ES-I3 (cell line): ENCODE measurements at regions not wholly inside any gene's neighbourhood (a gene's known extent, or its start where the extent isn't known, plus 50 kb on each side); places are given as distances from the start of the nearest gene placed in this dataset.

Experiments
- H3K36me3 ChIP-seq: 2 replicates; pipeline ENCODE4 v1.6.1; 2013; ENCODE audit warnings: mild to moderate bottlenecking, low read length, control low read depth, moderate library complexity; ENCODE audit not compliant: insufficient read depth
- H3K4me1 ChIP-seq: 2 replicates; pipeline ENCODE4 v1.6.1; 2013; ENCODE audit warnings: mild to moderate bottlenecking, control low read depth, low read length; ENCODE audit not compliant: insufficient read depth
- H3K9ac ChIP-seq: 2 replicates; pipeline ENCODE4 v1.6.1; 2013; ENCODE audit warnings: low read depth, mild to moderate bottlenecking, low read length, moderate library complexity
- H3K9me3 ChIP-seq: 2 replicates; pipeline ENCODE4 v1.6.1; 2013; ENCODE audit warnings: mild to moderate bottlenecking, low read length, moderate library complexity; ENCODE audit not compliant: control insufficient read depth, insufficient read depth

DNA sequence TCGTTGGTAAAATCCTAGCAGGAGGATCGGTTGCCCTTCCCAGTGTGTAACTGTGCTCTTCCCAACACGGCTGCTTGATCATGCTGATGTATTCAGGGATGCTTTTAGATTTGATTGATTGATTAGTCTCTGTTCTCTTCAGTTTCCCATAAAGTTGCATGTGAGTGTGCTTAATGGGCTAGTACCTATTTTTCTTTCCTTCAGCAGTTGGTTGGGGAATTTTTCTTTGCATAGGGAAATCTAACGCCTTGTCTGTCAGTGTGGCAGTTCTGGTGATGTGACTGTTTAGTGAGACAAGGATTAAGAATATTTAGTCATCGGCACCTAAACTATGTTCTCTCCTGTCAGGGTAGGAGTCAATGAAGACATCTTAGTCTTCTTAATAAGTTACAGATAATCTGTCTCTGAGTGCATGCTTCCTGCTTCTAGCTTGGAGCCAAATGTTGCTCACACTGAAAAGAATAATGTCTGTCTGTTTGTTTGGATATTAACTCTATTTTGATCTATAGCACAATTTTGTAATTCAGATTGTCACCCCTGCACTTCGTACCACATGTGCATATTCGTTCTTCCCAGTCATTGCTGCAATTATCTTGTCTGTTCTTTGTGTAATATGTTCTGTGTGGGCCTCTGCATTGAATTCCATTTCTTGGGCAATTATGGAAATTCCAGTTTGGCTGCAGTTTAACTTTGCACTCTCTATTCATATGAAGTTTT lies 169.9 kb downstream of the EDN1 start:
- H3K9me3 ChIP-seq: peaks cover 3% of the 10 kb centered on the region; the same call in 1 of the 2 replicates
- no peak overlapping the region for H3K9ac ChIP-seq
- peaks cover 12% of the 10 kb centered on the region; the same call in 1 of the 2 replicates for H3K4me1 ChIP-seq
- H3K36me3 ChIP-seq: no peaks in the 10 kb centered on the region

DNA sequence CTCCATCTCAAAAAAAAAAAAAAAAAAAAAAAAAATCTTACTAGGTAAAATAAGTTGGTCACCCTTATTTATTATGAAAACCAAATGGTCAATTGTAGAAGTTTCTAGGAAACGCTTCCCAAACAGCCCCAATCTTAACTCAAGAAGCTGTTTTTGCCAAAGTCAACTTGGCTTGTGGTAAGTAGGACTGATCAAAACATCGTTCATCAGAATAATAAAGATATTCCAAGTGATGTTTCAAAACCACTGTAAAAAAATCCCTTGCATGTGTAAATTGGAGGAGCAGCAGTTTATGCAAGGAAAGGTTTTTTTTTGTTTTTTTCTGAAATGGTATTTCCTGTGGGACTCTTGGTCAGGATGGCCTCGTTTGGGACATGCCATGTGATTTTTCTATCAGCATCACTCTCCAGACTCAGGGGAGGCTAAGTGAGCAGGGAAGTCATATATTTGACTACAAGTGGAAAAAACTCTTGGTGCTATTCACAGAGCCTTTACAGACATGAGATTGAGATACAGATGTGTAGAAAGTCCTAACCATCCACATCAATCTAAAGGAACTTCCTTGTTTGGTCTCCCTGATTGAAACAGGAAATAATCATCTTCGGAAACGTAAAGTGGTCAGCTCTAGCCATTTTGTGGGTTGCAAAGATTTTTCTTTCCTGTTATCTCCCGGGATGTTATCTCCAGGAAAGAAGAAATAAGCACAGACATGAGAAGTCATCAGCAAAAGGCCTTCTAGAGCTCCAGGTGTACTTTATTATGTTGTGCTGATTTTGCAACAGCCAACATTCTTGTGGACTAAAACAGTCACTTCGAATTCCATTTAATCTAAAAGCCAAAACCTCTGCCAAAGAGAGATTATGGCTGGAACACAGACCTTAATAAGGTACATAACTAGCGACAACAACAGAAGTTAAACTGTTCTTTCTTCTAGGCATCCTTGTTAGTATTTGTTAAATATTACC lies 177.8 kb downstream of the EDN1 start:
- H3K4me1 ChIP-seq: peaks cover 9% of the 10 kb centered on the region
- no peaks in the 10 kb centered on the region; the same call in 1 of the 2 replicates for H3K9me3 ChIP-seq
- H3K9ac ChIP-seq: no peak overlapping the region
- no peaks in the 10 kb centered on the region for H3K36me3 ChIP-seq

DNA sequence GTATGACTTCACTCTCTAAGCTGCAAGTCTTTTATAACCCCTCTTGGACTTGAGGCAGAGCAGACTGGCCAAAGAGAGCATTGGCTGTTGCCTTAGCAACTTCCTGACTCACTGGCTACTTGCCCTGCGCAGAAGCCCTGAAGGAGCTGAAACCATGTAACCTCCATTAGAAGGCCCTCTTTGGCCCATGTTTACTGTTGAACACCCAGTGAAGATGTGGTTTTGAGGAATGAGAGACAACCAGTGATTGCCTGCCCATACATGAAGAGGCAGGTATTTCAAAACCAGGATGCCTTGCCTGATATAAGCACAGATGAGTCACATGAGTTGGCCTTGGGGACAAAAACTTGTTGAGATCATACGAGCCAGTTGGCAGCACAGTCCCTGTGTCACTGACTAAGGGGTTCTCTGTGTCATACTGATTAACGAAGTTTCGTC lies 182.5 kb downstream of the EDN1 start:
- no peak overlapping the region for H3K9ac ChIP-seq
- H3K36me3 ChIP-seq: no peaks in the 10 kb centered on the region
- H3K4me1 ChIP-seq: peaks cover 17% of the 10 kb centered on the region
- peaks cover 5% of the 10 kb centered on the region; the same call in 1 of the 2 replicates for H3K9me3 ChIP-seq

DNA sequence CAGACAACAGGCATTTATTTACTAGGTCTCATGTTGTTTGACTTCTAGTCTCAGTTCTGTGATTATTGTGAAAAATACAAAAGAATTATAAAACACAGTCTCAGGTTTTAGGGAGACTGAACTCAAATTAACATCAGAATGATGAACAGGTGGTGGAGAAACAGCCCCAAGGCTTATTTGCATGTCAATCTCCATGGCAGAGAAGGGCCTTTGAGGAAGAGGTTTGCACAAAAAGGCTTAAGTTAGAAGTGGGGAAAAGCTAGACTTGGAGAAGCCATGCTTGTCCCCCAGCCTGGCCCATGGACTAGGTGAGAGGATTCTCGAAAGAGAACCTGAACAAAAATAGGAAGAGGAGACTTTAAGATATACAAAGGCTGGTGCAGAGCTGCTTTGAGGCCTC lies 183.3 kb downstream of the EDN1 start:
- peaks cover 5% of the 10 kb centered on the region; the same call in 1 of the 2 replicates for H3K9me3 ChIP-seq
- peaks cover 17% of the 10 kb centered on the region for H3K4me1 ChIP-seq
- H3K36me3 ChIP-seq: no peaks in the 10 kb centered on the region
- no peak overlapping the region for H3K9ac ChIP-seq

DNA sequence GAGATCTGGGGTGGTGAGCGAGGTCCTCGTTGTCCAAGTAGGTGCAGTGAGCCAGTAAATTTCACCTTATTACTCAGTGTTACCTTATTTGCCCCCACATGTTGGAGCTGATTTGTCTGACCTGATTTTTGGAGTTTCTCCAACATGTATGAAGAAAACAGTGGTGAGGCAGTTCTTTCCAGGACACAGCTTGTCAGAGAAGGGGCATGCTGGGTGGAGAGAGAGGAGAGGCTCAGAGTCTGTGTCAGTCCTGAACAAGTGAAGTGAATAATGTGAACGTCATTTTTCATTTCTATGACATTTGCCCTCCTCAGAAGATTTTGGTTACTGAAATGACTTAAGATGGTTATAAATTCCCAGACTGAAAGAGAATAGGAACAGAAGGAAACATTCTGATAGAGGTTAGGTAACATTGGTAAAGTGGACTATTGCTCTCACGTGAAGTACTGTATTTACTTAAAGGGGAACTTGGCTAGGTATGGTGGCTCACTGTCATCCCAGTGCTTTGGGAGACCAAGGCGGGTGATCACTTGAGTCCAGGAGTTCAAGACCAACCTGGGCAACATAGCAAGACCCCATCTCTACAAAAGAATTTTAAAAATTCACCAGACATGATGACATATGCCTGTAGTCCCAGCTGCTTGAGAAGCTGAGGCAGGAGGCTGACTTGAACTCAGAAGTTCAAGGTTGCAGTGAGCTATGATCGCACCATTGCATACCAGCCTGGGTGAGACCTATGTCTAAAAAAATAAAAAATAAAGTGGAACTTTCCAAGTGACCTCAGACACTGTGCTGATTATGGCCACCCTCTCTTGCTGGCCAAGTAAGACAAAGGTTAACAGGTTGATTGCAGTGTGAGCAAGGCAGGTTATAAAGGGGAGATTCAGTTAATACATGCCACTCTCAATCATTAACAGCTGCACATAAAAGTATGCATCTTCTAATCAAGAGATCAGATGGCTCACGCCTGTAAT lies 184.3 kb downstream of the EDN1 start:
- Histone ChIP-seq H3K9me3 (peaks cover 5% of the 10 kb centered on the region; the same call in 1 of the 2 replicates), H3K4me1 (peaks cover 17% of the 10 kb centered on the region), H3K9ac (no peak overlapping the region), H3K36me3 (no peaks in the 10 kb centered on the region)

DNA sequence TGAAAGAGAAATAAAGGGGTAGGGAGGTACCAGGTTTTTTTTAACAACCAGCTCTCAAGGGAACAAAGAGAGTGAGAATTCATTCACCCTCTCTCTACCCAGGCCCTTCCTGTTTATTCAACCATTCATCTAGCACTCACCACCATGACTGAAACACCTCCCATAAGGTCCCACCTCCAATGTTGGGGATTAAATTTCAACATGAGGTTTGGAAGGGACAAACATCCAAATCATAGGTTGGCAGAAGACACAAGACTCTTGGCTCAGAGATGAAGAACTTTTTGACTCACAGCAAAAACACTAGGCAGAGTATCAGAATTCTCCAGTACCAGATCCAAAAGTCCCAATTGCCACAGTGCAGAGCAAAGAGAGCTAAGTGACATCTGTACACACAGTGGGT lies 186.3 kb downstream of the EDN1 start:
- Histone ChIP-seq H3K9ac (no peak overlapping the region), H3K4me1 (peaks cover 14% of the 10 kb centered on the region), H3K36me3 (no peaks in the 10 kb centered on the region), H3K9me3 (peaks cover 5% of the 10 kb centered on the region; the same call in 1 of the 2 replicates)

DNA sequence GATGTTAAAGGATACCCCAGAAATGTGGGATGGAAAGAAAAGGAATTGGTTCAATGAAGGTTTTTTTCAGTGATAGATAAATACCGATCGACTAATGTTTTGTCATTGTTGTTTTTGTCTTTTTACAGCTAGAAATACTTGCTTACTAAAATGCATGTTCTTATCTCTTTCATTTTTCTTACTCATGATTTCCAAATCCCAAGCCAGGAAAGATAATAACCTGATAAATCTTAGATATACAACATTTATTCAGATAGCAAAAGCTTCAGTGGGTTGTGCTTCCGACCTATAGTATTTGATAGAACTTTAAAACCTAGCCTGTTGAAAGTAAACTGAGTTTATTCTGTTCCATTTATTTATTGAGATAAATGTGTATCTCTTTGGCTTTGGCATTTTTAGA lies 187.5 kb downstream of the EDN1 start:
- Histone ChIP-seq H3K4me1 (peaks cover 10% of the 10 kb centered on the region), H3K9ac (no peak overlapping the region), H3K9me3 (peaks cover 5% of the 10 kb centered on the region; the same call in 1 of the 2 replicates), H3K36me3 (no peaks in the 10 kb centered on the region)

DNA sequence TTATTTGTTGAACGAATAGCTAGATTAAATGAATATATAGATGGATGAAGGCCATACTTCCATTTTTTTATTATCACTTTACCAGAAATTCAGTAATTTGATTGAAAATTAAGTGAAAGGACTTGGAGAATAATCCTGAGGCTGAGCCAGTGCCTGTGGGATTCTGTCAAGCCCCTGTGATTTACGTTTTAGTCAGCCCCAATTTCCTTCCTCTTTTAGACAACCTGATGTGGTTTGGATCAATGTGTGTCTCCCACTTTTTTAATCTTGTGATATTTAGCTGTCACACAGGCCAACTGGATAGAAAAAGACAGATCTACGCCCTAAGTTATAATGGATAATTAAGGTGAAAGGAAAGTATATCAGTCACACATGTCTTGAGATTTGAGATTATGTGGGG lies 188.8 kb downstream of the EDN1 start:
- Histone ChIP-seq H3K4me1 (peaks cover 4% of the 10 kb centered on the region), H3K36me3 (no peaks in the 10 kb centered on the region), H3K9me3 (peaks cover 5% of the 10 kb centered on the region; the same call in 1 of the 2 replicates), H3K9ac (no peak overlapping the region)

DNA sequence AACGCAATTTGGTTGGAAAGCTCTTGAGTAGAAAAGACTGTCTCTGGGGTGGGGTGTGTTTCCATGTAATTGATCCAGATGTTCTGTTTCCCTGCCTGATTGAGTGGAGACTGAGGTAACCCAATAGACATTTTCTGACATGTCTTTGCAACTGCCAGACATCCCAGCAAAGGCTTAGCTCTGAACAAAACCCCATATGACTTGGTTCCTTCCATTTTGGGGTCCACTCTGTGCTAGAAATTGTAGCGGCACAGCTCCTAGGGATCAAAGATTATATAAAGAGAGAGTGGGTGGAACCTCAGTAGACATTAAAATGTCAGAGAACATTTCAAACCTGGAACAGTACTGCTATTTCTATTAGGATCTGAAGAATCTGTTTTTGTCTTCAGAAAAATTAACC lies 189.3 kb downstream of the EDN1 start:
- H3K36me3 ChIP-seq: no peaks in the 10 kb centered on the region
- H3K9ac ChIP-seq: no peak overlapping the region
- H3K4me1 ChIP-seq: no peaks in the 10 kb centered on the region
- peaks cover 5% of the 10 kb centered on the region; the same call in 1 of the 2 replicates for H3K9me3 ChIP-seq

DNA sequence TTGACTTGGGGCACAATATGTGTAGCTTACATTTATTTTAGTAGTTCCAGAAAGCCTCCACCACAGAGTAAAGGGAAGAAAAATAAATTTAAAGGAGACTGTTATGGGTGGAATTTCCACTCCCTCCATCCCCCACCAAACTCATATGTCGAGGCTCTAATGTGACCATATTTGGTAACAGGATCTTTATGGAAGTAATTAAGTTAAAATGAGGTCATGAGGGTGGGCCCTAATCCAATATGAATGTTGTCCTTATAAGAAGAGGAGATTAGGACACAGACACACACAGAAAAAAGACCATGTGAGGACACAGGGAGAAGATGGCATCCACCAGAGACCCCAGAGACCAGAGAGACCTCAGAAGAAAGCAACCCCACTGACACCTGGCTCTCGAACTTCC lies 189.7 kb downstream of the EDN1 start:
- H3K9me3 ChIP-seq: peaks cover 5% of the 10 kb centered on the region; the same call in 1 of the 2 replicates
- H3K9ac ChIP-seq: no peak overlapping the region
- H3K36me3 ChIP-seq: no peaks in the 10 kb centered on the region
- no peaks in the 10 kb centered on the region for H3K4me1 ChIP-seq

DNA sequence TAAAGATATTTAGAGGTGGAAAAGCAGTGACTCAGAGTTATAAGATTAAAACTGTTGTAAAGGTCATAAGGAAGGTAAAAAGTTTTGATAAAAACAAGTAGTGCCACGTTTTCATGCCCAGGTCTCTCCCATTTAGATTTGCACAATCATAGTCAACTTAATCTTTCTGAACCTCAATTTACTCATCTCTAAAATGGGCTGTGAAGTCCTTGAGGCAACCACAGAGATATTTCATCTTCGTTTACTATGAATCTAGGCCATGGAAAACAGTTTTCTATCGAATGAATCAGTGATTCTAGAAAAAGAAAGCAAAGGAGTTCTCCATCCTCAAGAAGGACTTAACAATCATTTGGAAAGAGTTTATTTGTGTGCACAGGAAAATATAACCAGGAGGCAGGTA lies 190.2 kb downstream of the EDN1 start:
- Histone ChIP-seq H3K36me3 (no peaks in the 10 kb centered on the region), H3K4me1 (no peaks in the 10 kb centered on the region), H3K9ac (no peak overlapping the region), H3K9me3 (peaks cover 5% of the 10 kb centered on the region; the same call in 1 of the 2 replicates)

DNA sequence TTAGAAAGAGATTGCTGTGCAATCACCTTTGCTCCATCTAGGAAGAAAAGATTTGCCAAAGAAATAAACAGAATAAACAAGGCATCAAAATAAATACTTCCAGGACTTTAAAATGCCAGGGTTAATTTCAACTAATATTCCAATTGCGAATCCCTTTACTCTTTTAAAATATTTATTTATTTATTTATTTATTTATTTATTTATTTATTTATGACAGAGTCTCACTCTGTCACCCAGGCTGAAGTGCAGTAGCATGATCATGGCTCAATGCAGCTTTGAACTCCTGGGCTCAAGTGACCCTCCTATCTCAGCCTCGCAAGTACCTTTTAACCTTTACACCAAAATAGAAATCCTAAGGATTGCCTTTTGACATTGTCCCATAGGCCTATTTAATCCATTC lies 191.1 kb downstream of the EDN1 start:
- H3K36me3 ChIP-seq: no peaks in the 10 kb centered on the region
- no peak overlapping the region for H3K9ac ChIP-seq
- peaks cover 5% of the 10 kb centered on the region; the same call in 1 of the 2 replicates for H3K9me3 ChIP-seq
- no peaks in the 10 kb centered on the region for H3K4me1 ChIP-seq

DNA sequence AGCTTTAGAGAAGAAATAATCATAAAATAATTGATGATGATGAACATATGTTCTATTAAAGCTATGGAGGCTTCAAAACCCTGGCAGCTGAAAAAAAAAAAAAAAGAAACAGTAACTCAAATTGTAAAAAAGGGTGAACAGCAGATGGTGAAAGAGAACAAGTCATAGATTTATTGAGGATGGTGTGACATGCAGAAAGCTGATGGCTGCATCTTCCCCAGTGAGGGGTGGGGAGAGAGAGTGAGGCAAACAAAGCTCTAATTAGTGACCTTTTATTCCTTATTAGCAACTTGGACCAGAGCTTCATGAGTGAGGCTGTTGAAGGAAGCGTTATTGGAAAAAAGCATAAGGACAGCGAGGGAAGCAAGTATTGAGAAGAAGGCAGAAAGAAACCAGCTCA lies 191.7 kb downstream of the EDN1 start:
- Histone ChIP-seq H3K9me3 (0 out of 2 replicates have a peak, but pooled peaks cover 1% of the 10 kb centered on the region), H3K9ac (no peak overlapping the region), H3K4me1 (no peaks in the 10 kb centered on the region), H3K36me3 (no peaks in the 10 kb centered on the region)
